SK-N-MC (cell line): ENCODE measurements at regions not wholly inside any gene's neighbourhood (a gene's known extent, or its start where the extent isn't known, plus 50 kb on each side); places are given as distances from the start of the nearest gene placed in this dataset.

Experiments
- EZH2 ChIP-seq: fragments of 200-600 bp; sonication (generic); IDR thresholded peaks from one replicate; pipeline ENCODE4 v1.6.1; 2017; ENCODE audit warnings: antibody characterized with exemption
- FOXP2 ChIP-seq: optimal IDR thresholded peaks from 2 replicates; pipeline ENCODE3; 2011; ENCODE audit warnings: mild to moderate bottlenecking, moderate library complexity; ENCODE audit not compliant: insufficient read depth; ENCODE audit errors: extremely low read length, control extremely low read depth
- POLR2AphosphoS5 ChIP-seq: IDR thresholded peaks from 2 replicates; pipeline ENCODE4 v1.6.1; 2012; ENCODE audit warnings: mild to moderate bottlenecking, low read depth, low read length, borderline replicate concordance

GRCh38 chr1:194487172-194487571 lies 1300.8 kb upstream of the B3GALT2 start:
- TF ChIP-seq POLR2AphosphoS5 (no peak), EZH2 (no peak), FOXP2 (no peak)
